HG03442 (cell line): ENCODE measurements at regions not wholly inside any gene's neighbourhood (a gene's known extent, or its start where the extent isn't known, plus 50 kb on each side); places are given as distances from the start of the nearest gene placed in this dataset.
"Not testable (repeated sequence)": the region's sequence is repeated elsewhere in the genome, so short reads cannot be mapped to it uniquely, and the experiment has no call there.

Experiments used
- ATAC-seq: cut with Tn5 transposase; IDR thresholded peaks from one replicate; pipeline ENCODE4 v1.9.1; 2021; ENCODE audit warnings: mild to moderate bottlenecking, moderate library complexity; ENCODE audit not compliant: unreplicated experiment

DNA sequence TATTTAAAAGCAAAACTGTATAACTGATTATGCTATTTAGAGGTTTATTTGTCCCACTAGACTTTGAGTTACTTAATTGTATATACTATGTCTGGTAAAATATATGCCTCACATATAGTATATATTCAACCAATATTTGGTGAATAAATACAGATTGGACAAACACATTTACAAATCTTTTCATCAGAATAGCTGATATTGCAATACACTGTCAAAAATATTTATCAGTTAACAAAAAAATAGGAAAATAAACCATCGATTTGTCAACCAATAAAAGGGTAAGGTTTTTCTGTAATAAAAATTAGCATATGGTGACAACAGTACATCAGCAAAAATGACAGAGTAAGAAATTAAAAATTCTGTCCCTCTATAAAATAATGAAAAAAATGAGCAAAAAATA lies 889.9 kb upstream of the INTU start:
- no peak for ATAC-seq

GRCh38 chr4:126748736-126749135 lies 884.0 kb upstream of the INTU start:
- no peak for ATAC-seq

GRCh38 chr4:126750723-126751122 lies 882.0 kb upstream of the INTU start:
- no peak for ATAC-seq

DNA sequence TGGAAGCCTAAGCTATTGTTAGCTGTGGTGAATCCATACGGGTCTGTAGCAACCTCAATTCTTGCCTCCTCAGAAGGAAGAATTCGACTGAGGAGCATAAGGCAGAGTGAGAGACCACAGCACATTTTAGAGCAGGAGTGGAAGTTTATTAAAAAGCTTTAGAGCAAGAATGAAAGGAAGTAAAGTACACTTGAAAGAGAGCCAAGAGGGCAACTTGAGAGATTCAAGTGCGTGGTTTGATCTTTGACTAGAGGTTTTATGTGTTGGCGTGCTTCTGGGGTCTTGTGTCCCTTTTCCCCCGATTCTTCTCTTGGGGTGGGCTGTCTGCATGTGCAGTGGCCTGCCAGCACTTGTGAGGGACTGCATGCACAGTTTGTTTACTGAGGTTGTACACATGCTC lies 880.6 kb upstream of the INTU start:
- ATAC-seq, result no peak

DNA sequence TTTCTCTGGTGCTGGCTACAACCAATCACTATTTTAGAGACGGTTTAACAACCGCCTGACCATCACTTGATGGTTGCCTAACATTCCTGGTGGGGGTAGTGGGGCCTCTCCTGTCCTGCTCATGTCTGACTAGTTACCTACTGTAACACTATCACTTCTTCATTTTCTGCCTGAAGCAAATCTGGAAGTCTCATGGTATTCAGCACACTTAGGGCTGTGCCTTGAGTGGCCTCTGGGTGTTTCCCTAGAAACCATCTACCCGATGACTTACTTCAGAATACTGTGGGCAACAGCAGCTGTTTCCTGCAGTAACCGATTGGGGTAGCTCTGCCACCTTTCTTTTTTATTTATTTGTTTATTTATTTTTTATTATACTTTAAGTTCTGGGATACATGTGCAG lies 880.1 kb upstream of the INTU start:
- ATAC-seq, result no peak

DNA sequence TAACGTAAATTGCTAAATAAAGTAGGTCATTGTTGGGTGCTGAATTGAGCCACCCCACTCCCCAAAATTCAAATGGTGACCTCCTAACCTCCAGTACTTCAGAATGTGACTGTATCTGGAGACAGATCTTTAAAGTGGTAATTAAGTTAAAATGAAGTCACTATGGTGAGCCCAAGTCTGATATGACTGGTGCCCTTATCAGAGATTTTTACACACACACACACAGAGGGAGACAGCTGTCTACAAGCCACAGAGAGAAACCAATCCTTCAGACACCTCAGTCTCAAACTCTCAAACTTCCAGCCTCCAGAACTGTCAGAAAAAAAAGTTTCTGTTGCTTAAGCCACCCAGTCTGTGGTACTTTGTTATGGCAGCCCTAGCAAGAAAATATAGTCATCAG lies 879.2 kb upstream of the INTU start:
- ATAC-seq, result no peak

DNA sequence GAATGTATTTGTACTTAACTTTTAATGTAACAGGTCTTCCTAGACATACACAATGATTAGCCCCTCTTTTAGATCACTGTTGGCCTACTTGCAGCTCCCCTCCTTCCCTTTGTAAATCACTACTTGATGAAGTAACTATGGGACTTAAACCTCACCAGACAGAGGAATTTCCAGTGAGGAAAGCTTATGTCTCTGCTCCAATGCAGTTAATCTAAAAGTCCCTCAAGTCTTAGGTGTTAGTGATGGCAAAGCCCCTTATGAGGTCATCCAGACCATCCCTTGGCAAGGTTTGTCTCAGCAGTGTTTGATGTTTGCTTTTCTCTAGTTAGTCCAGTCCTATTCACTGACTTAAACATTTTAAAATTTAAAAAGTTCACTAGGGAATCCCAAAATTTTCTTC lies 877.3 kb upstream of the INTU start:
- no peak for ATAC-seq

GRCh38 chr4:126756050-126756829 lies 876.5 kb upstream of the INTU start:
- no peak for ATAC-seq

DNA sequence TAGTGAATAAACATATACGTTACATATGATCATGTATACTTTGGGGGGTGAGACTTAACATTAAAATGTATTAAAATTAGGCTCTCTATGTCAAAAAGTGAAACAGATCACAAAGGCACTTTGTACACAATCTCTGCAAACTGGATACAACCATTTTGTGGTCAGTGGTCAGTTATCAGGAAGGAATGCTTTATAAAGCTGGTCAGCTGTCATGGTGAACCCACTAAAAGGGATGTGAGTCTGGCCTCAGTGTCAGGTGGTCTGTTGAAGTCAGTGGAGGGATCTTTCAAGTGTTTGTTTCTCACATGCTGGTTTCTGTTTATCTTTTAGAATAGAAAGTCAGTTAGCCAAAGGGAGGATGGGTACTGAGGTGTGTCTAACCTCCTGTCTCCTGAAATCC lies 875.5 kb upstream of the INTU start:
- ATAC-seq, result no peak

DNA sequence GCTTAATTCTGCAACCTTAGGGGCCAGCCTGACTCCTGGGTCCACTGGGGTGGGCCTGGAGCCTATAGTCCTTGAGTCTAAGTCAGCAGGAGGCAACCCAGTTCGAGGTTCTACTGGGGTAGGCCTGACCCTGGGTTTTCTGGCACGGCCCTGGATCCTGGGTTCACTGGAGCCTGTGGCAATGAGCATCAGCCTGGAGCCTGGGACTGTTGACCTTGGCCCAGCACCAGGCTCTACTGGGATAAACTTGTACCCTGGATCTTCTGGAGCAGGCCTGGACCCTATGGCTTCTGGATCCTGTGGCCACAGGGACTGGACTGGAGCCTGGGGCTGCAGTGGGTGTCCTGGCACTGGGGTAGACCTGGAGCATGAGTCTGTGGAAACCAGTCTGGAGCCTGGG lies 874.3 kb upstream of the INTU start:
- ATAC-seq, result no peak

DNA sequence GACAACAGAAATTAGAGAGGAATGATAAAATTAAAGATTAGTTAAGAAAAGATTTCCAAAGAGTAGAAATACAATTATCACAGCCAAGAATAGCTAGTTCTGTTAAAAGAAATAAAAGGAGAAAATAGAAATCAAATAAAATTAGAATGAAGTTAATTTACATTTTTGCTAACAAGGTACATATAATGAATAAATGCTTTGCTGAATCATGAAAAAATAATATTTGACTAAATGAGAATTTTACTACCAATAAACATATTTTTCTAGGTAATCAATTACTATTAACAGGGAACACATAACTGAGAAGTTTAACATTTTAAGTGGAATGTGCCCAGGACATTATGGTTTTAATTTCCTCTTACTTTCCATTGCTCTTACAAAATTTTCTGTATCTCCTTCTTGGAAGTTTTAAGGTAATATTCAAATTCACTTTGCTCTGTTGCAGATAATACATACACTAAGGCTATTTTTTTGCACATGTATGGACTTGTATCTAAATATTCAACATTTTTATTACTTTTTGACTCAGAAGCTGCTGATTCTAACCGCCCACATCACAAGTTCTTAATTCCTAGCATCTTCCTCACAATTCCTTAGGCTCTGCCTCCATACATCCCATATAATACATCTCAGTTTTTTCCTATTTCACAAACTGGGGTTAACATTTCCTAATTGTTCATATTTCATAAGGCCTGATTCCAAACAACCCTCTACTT lies 870.7 kb upstream of the INTU start:
- ATAC-seq, result no peak

DNA sequence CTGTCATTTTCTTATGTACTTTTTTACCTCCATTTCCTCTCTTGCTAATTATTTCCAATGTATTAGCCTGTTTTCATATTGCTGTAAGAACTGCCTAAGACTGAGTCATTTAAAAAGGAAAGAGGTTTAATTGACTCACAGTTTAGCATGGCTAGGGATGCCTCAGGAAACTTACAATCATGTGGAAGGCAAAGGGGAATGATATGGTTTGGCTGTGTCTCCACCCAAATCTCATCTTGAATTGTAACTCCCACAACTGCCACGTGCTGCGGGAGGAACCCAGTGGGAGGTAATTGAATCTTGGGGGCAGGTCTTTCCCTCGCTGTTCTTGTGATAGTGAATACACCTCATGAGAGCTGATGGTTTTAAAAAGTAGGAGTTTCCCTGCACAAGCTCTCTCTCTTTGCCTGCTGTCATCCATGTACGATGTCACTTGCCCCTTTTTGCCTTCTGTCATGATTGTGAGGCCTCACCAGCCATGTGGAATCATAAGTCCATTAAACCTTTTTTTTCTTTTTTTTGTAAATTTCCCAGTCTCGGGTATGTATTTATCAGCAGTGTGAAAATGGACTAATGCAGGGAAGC lies 870.0 kb upstream of the INTU start:
- ATAC-seq, result no peak

GRCh38 chr4:126766241-126766640 lies 866.5 kb upstream of the INTU start:
- no peak for ATAC-seq

- no peak for ATAC-seq
These were observed 864.4 kb upstream of the INTU start for GRCh38 chr4:126768338-126768737.

DNA sequence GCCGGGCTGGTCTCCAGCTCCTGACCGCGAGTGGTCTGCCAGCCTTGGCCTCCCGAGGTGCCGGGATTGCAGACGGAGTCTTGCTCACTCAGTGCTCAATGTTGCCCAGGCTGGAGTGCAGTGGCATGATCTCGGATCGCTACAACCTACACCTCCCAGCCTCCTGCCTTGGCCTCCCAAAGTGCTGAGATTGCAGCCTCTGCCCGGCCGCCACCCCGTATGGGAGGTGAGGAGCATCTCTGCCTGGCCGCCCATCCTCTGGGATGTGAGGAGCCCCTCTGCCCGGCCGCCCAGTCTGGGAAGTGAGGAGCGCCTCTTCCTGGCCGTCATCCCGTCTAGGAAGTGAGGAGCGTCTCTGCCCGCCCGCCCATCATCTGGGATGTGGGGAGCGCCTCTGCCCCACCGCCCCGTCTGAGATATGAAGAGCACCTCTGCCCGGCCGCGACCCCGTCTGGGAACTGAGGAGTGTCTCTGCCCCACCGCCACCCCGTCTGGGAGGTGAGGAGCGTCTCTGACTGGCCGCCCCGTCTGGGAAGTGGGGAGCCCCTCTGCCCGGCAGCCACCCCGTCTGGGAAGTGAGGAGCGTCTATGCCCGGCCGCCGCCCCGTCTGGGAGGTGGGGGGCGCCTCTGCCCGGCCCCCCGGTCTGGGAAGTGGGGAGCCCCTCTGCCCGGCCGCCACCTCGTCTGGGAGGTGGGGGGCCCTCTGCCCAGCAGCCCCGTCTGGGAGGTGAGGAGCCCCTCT lies 861.8 kb upstream of the INTU start:
- ATAC-seq, result not testable (repeated sequence)

DNA sequence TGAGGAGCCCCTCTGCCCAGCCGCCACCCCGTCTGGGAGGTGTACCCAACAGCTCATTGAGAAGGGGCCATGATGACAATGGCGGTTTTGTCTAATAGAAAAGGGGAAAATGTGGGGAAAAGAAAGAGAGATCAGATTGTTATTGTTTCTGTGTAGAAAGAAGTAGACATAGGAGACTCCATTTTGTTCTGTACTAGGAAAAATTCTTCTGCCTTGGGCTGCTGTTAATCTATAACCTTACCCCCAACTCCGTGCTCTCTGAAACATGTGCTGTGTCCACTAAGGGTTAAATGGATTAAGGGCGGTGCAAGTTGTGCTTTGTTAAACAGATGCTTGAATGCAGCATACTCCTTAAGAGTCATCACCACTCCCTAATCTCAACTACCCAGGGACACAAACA lies 861.1 kb upstream of the INTU start:
- ATAC-seq, result not testable (repeated sequence)

DNA sequence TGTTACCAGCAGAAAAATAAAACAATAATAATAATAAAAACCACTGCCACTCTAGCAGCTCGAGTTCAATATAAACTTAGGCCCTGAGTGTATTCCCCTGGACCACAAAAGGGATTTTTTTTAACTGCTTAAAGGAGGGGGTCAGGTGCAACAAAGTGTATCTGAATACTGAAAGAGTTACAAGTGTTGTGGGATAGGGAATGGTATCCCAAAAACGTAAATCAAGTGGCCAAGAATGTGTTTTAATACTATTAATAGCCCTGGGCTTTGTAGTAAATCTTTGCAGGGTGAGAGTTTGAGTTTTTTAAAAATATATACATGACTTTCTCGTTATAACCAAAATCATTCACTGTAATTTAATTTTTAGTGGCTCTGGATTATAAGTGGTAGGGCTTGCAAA lies 860.1 kb upstream of the INTU start:
- no peak for ATAC-seq

DNA sequence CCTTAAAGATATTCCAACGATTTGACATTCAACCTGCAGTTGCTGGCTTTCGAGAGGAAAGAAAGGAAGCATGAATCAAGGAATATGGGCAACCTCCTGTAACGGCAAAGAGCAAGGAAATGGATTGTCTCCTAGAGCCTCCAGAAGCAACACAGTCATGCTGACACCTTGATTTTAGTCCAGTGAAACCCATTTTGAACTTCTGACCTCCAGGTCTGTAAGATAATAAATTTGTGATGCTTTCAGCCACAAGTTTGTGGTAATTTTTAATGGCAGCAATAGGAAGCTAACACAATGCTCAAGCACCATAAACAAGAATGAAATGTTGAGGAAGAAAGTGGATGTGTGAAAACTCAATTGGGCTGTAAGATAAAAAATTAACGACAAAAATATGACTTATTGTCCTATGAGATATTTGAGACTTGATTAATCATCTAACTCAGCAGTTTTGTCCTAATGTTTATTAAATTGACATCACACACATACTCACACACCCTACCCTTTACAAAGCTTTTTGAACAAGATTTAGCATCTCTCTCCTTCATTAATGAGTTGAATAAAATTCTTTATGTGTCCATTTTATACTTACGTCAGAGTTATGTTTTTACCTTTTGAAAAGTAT lies 857.2 kb upstream of the INTU start:
- ATAC-seq, result no peak

GRCh38 chr4:126776361-126776760 lies 856.4 kb upstream of the INTU start:
- ATAC-seq, result no peak

DNA sequence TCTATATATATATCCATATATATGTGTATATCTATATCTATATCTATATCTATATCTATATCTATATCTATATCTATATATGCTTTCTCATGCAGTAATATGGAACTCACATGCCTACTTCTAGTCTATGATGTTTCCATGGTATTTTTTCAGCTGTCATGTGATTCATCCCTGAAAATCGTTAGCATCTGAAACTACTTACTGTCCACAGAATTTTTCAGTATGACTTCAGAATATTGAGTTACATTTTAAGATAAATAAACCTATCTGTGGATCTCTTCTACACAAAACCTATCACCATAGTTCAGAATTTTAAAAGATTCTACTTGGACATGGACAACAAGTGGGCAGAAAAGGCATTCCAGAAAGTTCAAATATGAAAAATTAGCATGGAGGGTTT lies 855.1 kb upstream of the INTU start:
- ATAC-seq, result no peak

DNA sequence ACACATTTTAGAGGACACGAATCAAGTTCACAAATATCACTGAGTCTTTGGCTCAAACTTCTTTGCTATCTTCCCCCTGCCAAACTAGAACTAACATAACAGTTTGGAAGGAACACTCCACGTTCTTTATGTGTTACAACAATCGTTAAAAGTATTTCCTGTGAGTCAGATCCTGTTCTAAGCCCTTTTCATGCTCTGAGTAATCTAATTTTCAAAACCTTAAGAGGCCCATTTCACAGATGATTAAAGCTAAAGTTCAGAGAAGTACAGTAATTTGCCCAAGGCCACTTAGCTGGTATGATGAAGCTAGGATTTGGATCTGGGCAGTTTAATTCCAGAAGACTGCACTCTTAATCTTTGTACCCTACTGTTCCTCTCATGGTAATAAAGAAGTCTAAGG lies 854.4 kb upstream of the INTU start:
- ATAC-seq, result no peak
